Glomerular endothelial cell (primary cell): ENCODE measurements at regions not wholly inside any gene's neighbourhood (a gene's known extent, or its start where the extent isn't known, plus 50 kb on each side); places are given as distances from the start of the nearest gene placed in this dataset.
A peak's percentile ranks its signal among the peaks of the same experiment; 100 is the strongest.
"Not testable (repeated sequence)": the region's sequence is repeated elsewhere in the genome, so short reads cannot be mapped to it uniquely, and the experiment has no call there.

ENCODE experiments used
- DNase-seq: peaks from one replicate; pipeline ENCODE4 v3.0.0-alpha.2; 2011; ENCODE audit warnings: low read depth, low spot score; ENCODE audit errors: extremely low read depth

DNA sequence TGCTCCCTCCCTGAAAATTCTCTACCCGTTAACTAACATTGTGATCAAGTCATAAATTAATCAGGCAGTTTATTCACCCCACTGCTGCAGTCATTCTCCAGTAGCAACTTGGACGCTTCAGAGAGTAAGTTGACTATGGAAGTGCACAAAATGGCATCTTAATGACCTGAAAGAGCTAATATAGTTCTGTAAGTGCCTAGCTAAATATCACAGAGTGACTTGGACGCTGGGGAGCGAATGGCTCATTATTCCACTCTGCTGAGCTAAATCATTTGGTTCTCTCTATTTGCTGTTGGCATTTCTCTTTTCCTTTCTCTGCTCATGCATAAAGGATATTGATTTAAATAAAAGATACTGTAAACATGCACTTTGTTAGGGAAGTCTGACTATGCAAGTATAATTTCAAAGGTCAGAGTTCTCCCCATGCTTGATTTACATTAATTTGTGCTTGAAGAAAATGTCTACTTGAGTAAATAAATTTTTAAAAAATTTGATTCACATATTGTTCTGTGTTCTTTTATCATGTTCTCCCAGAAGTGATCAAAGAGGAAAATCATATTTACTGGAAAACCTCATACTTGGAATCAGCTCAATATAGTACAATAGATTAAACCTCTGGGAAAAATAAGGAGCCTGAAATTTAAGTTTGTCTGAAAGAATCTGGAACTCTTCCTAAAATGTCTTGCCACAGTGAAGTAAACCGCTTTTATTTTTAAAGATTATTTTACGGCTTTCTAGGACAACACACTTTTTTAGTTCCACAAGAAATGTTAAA lies 169.5 kb upstream of the HAPLN1 start:
- DNase-seq, result no peak

DNA sequence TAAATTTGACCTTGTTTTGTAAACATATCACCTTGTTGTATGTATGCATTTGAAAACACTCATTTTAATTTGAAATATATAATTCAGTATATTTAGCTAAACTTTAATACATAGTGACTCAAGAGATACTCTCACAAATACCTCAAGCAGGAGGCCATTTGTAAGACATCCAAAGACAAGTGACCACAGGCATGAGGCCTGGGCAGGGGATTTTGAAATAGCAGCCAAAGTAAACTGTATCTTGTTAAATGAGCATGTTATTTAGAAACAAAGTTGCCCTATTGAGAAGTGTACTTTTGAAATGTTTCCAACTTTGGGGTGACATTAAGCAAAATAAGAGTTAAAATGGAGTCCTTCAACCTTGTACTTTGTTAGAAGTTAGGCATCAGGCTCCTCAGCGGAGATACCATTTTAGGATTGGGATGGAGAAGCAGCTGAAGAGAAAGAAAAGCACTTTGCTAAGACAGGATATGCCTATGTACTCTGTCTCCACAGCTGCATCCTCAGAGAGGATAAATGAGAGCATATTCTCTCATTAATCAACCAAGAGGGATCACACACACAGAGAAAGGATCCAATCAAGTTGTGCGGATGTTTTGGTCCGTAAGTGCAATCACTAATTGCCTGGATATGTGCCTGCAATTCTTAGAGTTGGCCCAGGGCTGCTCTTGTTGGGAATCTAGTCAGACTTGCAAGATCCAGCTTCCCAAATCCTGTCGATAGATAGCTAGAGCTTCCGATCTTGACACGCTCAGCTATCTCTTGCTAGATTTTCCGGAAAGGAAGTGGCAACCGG lies 157.5 kb upstream of the HAPLN1 start:
- DNase-seq, result no peak

DNA sequence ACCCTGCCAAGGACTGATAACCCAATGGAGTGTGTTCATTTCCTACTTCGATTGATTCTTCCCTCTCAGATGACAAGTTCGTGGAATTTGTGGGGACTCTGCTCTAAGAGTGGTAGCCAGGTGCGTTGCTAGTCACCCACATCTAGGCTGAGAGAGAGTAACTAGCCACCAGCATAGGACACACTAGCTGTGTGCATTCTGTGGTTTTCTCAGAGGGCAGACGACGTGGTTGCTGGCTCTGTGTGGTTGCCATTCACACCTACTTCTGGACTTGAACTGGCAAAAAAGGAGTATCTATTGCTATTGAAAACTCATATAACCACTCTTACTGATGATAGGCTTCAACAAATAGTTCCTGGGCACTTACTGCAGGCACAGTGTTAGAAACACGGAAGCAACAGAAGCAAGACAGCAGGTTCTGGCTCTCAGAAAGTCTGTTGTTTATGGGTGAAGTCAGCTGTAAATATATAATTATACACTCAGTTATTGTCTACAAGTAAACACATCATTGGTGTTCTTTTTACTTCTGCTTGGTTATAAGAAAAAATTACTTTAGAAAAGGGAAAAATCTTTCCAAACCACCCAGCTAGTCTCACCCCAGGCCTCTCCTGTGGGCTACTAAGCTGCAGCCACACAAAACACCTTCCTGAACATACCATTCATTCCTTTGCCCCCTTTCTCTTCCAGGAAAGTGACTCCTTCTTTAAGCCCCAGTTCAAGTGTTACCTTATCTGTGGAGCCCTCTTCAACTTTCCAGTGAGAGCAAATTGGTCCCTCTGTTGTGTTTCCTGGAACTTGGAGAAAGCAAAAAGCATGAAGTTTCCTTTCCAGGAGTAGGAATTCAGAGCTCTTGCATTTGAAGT lies 151.1 kb upstream of the HAPLN1 start:
- DNase-seq, result no peak

DNA sequence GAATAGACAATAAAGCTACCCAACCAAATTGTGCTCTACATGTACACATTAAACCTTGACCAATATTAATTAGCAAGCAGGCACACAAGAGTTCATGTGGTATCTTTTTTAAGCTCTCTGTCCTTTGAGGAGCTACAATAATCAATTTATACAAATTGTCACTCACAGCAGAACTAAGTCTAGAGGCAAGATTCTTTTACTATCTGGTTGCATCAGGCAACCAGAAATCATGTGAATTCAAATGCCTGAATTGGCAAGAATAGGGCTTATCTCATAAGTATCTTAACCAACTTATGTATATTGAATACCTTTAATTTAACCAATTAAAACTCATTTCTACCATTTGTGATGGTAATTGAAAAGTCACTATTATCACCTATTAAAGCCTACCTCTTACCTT lies 145.5 kb upstream of the HAPLN1 start:
- no peak for DNase-seq

DNA sequence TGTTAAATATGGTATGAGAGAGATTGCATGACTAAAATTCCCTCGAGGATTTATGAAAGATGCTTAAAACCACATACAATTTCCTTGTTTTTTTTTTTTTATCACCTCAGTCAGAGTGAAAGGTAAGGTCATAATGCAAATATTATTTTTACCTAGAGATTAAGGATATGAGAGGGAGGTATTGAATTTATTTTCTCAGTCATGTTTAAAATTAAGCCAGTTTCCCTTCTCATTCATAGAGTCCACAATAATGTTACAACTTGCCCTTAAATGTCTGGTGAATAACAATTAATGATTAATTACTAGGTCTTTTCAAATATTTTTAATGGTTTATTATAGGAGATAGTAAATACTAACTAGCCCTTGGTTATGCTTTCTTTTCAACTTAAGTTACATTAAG lies 144.9 kb upstream of the HAPLN1 start:
- no peak for DNase-seq

DNA sequence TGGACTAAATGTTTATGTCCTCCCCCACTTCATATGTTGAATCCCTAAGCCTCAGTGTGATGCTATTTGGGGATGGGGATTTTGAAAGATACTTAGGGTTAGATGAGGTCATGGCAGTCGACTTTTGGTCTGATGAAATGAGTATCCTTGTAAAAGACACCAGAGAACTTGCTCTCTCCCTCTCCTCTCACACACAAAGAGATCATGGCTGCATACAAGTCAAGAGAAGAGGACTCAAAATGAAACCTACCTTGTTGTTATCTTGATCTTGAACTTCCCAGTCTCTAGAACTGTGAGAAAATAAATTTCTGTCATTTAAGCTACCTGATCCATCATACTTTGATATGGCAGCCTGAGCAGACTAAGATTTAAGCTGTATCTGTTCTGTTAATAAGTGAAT lies 144.0 kb upstream of the HAPLN1 start:
- no peak for DNase-seq

DNA sequence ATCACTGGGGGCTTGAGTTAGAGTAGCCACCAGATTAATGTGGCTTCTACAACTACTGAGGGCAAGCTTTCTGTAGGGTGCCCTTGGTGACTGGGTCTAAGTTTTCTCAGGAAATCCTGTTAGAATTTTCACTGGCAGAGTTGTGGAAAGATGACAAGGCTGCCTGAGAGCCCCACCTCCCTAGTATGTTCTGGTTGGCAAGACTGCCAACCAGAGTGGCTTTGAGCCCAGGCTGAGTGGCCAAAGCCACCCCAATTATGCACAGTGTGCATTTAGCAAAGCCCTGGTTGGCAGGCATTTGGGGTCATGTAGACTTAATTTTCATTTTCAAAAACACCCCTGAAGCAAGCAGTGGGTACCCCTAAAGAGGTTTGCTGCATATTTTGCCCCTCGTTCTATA lies 136.7 kb upstream of the HAPLN1 start:
- DNase-seq, result no peak

DNA sequence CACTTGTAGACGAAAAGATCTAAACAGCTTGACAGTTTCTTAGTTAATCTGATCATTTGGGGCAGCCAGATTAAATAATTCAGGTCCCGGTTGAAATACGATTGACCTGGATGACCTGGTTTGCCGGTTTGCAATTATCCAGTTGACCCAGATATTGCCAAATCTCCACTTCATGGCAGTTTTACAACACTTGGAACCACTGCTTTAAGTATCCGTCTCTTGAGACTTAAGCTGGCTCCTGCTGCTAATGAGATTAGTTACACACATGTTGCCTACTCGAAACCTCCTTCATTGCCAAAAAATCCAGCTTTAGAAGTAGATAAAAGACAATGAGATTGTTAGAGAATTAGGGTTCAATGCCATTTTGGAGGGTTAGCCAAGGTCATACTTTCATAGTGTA lies 136.2 kb upstream of the HAPLN1 start:
- DNase-seq, result no peak

DNA sequence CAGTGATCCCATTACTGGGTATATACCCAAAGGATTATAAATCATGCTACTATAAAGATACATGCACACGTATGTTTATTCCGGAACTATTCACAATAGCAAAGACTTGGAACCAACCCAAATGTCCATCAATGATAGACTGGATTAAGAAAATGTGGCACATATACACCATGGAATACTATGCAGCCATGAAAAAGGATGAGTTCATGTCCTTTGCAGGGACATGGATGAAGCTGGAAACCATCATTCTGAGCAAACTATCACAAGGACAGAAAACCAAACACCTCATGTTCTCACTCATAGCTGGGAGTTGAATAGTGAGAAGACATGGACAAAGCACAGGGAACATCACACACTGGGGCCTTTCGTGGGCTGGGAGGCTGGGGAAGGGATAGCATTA lies 129.8 kb upstream of the HAPLN1 start:
- not testable (repeated sequence) for DNase-seq

DNA sequence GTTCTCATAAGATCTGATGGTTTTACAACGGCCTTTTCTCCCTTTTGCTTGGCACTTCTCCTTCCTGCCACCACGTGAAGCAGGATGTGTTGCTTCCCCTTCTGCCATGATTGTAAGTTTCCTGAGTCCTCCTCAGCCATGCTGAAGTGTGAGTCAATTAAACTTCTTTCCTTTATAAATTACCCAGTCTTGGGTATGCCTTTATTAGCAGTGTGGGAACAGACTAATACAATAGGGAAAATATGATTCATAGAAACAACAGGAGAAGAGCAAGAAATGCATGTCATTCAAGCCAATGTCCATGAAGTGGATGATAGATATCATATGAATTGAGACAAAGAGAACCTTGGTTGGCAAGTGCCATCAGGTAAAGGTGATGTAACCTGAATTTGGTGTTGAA lies 128.3 kb upstream of the HAPLN1 start:
- DNase-seq, result peak; percentile 3

DNA sequence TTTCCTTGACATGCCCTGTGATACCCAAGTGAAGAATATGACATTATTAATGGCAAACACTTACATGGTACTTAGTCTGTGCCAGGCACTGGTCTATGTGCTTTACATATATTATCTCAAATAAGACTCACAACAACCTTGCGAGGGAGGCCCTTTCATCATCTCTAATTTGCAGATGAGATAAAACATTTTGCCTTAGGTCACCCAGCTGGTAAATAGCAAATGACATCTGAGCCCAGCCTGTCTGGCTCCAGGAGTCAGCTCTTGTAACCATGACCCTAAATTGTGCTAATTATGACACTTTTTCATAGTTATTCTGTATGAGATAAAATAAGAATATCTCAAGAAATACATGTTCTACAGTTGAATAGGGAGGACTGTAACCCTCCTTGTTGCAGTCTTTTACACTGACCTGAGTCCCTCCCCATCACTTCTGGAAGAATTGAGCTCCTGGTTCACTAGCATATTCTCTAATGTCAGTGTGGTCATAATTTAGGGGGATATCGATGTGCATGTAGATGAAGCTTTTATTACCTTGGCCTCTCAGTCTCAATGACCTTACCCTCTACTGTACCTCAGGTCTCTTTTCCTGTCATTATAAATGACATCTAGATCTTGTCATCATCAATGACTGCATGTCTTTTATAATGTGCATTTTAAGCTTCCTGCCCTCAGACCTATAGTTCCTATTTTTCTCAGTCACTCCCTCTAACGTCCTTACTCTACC lies 126.1 kb upstream of the HAPLN1 start:
- no peak for DNase-seq

DNA sequence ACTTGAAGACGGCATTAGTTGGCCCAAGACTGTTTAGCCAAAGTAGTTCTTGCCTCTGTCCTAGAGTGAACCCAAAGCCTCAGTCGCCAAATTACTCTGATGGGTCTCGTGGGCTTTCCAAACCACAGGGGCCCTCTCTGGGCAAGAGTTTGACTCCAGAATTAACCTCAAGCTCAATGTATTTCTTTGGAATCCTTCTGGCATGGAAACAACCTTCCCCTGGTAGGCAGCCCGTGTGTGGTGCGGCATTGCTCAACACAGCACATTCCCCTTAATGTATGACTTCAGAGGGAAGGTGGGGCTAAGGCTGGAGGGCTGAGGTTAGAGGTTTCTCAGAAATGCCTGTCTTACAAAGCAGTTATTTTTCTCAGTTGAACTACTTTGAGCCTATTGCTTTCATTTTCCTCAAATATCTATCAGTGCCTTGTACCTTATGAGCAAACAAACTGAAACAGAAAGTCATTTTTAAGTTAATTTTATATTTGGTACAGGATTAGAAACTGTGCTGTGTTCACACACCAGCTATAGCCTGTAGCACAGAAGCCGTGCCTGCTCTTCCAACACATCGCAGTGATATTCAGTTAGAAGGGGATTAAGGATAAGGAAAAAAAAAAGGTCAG lies 123.9 kb upstream of the HAPLN1 start:
- no peak for DNase-seq

DNA sequence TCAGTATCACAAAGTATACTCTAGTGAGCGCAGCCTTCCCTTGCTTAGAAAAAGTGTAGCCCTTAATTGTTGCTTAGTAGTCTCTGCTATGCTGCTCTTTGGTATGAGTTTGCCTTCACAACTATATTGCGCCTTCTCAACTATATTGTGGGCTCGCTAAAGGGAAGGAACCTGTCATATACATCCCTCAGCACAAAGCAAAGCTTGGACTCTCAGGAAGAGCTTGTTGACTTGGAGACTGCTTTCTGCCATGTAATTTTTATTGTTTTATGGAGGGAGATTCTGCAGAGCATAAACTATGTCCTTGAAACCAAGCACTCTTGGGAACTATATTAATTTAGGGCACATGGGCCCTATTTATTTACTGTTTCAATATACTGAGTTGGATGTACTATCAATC lies 119.1 kb upstream of the HAPLN1 start:
- DNase-seq, result no peak

DNA sequence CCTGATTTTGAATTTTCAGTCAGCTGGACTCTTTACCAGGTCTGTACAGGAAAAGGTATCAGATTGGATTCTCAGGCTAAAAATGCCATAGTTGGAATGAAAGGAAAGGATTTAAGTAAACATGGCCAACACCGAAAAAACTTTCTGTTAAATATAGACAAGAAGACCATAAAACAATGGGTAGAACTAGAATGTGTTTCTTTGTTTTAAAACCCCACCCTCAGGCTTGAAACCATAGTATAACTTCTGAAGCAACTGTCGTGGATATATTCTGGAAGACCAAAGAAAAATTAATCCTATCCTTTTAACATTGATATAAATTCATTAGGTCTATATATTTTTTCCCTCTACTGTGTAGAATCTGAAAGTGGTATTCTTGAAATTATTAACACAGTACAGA lies 118.6 kb upstream of the HAPLN1 start:
- no peak for DNase-seq

DNA sequence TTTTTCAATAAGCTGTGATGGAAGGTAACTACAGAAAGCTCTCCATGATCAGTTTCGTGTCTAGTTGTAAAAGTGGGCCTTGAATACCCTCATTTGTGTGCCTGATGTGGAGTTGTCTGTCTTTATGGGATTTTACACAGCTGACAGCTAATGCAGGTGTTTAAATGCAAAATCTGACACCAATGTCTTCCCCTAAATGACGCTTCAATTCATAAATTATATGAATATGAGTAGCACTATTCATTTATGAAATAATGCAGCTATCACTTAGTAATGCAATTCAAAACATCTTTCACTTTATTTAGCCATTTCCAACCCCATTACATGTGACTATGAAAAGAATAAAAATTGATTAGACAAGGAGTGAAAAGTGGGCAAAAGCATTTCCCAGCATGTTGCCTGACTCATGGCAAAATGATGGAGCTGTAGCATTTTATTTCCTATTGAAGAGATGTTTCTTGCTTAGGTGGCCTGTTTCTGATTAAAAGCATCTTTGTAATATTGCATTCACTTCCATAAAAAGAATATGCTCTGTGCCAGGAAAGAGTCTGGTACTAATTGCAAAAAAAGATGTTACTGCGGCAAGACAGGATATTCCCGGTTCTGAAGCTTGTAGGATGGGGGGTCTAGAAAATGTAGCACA lies 116.7 kb upstream of the HAPLN1 start:
- no peak for DNase-seq

DNA sequence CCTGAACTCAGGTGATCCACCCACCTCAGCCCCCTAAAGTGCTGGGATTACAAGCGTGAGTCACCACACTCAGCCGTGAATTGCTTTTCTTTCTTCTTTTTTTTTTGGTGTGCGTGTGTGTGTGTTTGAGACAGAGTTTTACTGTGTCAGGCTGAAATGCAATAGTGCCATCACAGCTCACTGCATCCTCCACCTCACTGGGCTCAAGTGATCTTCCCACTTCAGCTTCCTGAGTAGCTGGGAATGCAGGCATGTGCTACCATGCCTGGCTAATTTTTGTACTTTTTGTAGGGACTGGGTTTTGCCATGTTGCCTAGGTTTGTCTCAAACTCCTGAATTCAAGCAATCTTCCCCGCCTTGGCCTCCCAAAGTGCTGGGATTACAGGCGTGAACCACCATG lies 113.7 kb upstream of the HAPLN1 start:
- no peak for DNase-seq

DNA sequence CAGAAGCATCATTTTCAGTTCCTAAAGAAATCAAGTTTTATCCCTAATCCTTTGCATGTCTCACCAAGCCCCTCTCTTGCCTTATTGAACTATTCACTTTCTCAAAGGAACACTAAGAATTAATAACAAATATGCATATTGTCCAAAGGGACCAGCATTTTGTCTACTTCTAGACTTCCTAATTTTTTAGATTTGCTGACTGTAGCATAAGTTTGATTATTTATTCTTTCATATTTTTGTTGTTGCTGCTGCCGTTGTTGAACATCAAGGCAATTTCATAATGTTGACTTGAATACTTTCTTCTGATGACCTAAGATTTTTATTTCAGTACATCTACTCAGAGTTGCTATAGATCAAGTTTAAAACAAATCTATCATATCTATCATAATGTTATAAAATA lies 111.2 kb upstream of the HAPLN1 start:
- DNase-seq, result no peak

DNA sequence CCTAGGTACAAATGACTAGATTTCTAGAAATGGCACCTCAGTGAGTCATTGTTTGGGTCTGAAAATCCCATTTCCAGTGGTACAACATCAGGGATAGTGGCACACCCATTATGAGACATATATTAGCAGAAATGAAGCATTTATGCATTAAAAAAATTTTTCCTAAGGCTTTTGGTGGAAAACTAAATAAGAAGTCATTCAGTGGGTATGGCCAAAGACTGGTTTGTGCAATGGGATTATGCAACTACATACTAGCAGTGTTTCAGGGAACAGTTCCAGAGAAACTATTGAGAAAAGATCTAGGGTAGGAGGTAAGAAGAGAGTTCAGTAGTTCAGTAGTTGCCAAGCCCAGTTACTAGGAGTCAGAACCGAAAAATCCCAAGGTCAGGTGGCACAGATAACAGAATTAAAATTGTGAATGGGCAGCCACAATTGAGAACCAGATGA lies 106.5 kb upstream of the HAPLN1 start:
- no peak for DNase-seq

DNA sequence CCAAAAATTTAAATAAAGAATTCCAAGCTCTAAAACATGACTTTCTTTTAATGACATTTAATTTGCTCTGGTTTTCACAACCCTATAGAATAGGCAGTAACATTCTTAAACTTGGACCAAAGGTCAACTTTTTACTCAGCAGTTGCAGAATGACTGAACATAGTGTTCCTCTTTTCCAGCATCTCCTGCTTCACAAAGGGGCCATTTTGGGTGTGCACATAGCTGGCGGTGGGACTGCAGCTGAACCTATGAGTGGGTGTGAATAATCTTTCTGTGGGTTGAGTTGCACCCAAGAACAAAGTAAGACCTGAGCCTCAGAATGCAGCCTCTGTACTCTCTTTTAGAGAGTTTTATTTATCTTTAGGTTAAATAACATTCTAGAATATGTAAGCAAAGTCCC lies 96.9 kb upstream of the HAPLN1 start:
- no peak for DNase-seq

DNA sequence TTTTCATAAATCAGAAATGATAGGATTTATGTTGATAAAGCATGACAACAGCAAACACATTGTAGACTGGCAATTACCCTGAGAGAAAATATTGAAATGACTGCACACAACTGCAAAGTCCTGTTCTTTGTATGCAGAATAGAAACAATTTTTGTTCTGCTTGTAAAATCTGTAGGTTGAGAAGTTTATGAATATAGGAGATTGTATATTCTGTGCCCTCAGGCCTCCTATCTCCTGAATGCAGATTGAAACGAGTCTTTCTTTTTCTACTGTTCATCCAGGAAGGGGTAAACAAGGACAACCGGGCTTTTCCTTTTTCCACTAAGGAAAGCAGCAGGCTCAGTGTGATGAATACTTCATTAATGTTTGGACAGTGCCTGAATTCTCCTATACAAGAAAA lies 95.0 kb upstream of the HAPLN1 start:
- no peak for DNase-seq
